Tibial nerve (tissue), 4 donors: ENCODE measurements at regions not wholly inside any gene's neighbourhood (a gene's known extent, or its start where the extent isn't known, plus 50 kb on each side); places are given as distances from the start of the nearest gene placed in this dataset.

ENCODE experiments used
- EP300 ChIP-seq, 2 donors: sonication (generic); formaldehyde crosslinking; IDR thresholded peaks; one replicate each; pipeline ENCODE4 v1.6.1; 2017; ENCODE audit warnings: antibody characterized with exemption in 2 of 2, mild to moderate bottlenecking in 1 of 2
- TF ChIP-seq, protein P1 (sequence below), 5 experiments: fragments of 200-600 bp in 3 of 5; fragments of 450-650 bp in 2 of 5; sonication (generic) in 3 of 5; IDR thresholded peaks; one replicate each; pipeline ENCODE4 v1.5.1; 2016 to 2019; ENCODE audit warnings: antibody characterized with exemption in 5 of 5, mild to moderate bottlenecking in 3 of 5, moderate library complexity in 2 of 5

GRCh38 chr11:128155590-128155989, 431.8 kb downstream of the ETS1 start:
- TF ChIP-seq EP300 (IDR thresholded peaks at IDR 0.05): no peak
- TF ChIP-seq, protein P1, sequence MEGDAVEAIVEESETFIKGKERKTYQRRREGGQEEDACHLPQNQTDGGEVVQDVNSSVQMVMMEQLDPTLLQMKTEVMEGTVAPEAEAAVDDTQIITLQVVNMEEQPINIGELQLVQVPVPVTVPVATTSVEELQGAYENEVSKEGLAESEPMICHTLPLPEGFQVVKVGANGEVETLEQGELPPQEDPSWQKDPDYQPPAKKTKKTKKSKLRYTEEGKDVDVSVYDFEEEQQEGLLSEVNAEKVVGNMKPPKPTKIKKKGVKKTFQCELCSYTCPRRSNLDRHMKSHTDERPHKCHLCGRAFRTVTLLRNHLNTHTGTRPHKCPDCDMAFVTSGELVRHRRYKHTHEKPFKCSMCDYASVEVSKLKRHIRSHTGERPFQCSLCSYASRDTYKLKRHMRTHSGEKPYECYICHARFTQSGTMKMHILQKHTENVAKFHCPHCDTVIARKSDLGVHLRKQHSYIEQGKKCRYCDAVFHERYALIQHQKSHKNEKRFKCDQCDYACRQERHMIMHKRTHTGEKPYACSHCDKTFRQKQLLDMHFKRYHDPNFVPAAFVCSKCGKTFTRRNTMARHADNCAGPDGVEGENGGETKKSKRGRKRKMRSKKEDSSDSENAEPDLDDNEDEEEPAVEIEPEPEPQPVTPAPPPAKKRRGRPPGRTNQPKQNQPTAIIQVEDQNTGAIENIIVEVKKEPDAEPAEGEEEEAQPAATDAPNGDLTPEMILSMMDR (IDR thresholded peaks at IDR 0.05): no peak
